ENCODE measurements at regions not wholly inside any gene's neighbourhood (a gene's known extent, or its start where the extent isn't known, plus 50 kb on each side); places are given as distances from the start of the nearest gene placed in this dataset.

- no peaks in the 10 kb centered on the region for H3K9me3 Mint-ChIP-seq (ENCODE audit: low read depth)
- peaks cover 30% of the 10 kb centered on the region for H3K4me1 Mint-ChIP-seq (ENCODE audit: low read depth)
- DNase-seq (ENCODE audit: low spot score): no peak
- no peaks in the 10 kb centered on the region for H3K27me3 Mint-ChIP-seq (ENCODE audit: low read depth)
- H3K27ac Mint-ChIP-seq (ENCODE audit: unreplicated experiment): peak overlapping the region; percentile 45
- no peak overlapping the region for H3K4me3 Mint-ChIP-seq (ENCODE audit: unreplicated experiment)
- no peaks in the 10 kb centered on the region for H3K36me3 Mint-ChIP-seq (ENCODE audit: low read depth)
- TF ChIP-seq, protein P1, sequence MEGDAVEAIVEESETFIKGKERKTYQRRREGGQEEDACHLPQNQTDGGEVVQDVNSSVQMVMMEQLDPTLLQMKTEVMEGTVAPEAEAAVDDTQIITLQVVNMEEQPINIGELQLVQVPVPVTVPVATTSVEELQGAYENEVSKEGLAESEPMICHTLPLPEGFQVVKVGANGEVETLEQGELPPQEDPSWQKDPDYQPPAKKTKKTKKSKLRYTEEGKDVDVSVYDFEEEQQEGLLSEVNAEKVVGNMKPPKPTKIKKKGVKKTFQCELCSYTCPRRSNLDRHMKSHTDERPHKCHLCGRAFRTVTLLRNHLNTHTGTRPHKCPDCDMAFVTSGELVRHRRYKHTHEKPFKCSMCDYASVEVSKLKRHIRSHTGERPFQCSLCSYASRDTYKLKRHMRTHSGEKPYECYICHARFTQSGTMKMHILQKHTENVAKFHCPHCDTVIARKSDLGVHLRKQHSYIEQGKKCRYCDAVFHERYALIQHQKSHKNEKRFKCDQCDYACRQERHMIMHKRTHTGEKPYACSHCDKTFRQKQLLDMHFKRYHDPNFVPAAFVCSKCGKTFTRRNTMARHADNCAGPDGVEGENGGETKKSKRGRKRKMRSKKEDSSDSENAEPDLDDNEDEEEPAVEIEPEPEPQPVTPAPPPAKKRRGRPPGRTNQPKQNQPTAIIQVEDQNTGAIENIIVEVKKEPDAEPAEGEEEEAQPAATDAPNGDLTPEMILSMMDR (IDR thresholded peaks at IDR 0.05): no peak
Observed at GRCh38 chr1:218760601-218761570, 412.8 kb upstream of the LYPLAL1 start.

DNA sequence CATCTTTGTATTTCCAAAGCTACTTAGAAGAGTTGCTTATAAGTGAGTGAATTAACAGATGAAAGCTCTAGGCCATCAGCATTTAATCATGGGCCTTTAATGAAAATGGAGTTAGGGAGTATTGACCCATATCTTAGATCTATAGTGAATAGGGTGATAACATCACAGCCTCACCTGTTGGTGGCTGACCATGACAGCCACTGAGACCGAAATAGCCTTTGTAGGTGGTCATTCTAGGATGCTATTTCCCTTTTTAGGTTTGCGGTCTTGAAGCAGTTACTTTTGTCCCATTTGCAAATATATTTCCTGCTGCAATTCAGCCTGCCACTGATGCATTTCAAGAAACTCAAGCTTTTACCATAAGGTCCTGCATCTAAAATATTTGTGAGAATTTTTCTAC is 410.1 kb upstream of the LYPLAL1 start:
- no peak for DNase-seq (ENCODE audit: low spot score)
- H3K4me1 Mint-ChIP-seq (ENCODE audit: low read depth): peaks cover 22% of the 10 kb centered on the region
- H3K36me3 Mint-ChIP-seq (ENCODE audit: low read depth): no peaks in the 10 kb centered on the region
- no peak overlapping the region for H3K4me3 Mint-ChIP-seq (ENCODE audit: unreplicated experiment)
- TF ChIP-seq, protein P1 (IDR thresholded peaks at IDR 0.05): no peak
- no peak overlapping the region for H3K27ac Mint-ChIP-seq (ENCODE audit: unreplicated experiment)
- H3K9me3 Mint-ChIP-seq (ENCODE audit: low read depth): no peaks in the 10 kb centered on the region
- H3K27me3 Mint-ChIP-seq (ENCODE audit: low read depth): no peaks in the 10 kb centered on the region

GRCh38 chr1:218765753-218766152 is 407.9 kb upstream of the LYPLAL1 start:
- no peak overlapping the region for H3K4me3 Mint-ChIP-seq (ENCODE audit: unreplicated experiment)
- H3K27ac Mint-ChIP-seq (ENCODE audit: unreplicated experiment): no peak overlapping the region
- TF ChIP-seq, protein P1 (IDR thresholded peaks at IDR 0.05): no peak
- H3K4me1 Mint-ChIP-seq (ENCODE audit: low read depth): peaks cover 9% of the 10 kb centered on the region
- no peaks in the 10 kb centered on the region for H3K36me3 Mint-ChIP-seq (ENCODE audit: low read depth)
- DNase-seq (ENCODE audit: low spot score): no peak
- H3K27me3 Mint-ChIP-seq (ENCODE audit: low read depth): no peaks in the 10 kb centered on the region
- no peaks in the 10 kb centered on the region for H3K9me3 Mint-ChIP-seq (ENCODE audit: low read depth)

DNA sequence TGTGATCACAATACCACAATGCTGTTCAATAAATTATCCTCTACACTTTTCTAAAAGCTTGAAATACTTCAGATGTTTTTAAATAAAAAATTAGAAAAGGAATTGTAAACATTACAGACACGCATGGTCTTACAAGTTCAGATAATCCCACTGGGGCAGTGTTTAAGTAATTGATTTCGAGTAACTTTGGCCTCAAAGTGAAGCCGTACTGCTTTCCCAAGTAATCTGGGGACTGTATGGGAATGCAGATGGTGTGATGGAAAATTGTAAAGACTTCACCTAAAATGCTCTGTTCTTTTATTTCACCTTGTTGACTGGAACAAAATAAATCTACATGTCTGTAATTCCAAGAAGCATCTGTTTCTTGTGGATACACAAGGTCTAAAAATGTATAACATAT is 401.7 kb upstream of the LYPLAL1 start:
- H3K4me1 Mint-ChIP-seq (ENCODE audit: low read depth): no peaks in the 10 kb centered on the region
- no peak overlapping the region for H3K27ac Mint-ChIP-seq (ENCODE audit: unreplicated experiment)
- H3K27me3 Mint-ChIP-seq (ENCODE audit: low read depth): no peaks in the 10 kb centered on the region
- no peak for DNase-seq (ENCODE audit: low spot score)
- no peaks in the 10 kb centered on the region for H3K36me3 Mint-ChIP-seq (ENCODE audit: low read depth)
- no peak overlapping the region for H3K4me3 Mint-ChIP-seq (ENCODE audit: unreplicated experiment)
- TF ChIP-seq, protein P1 (IDR thresholded peaks at IDR 0.05): no peak
- peaks cover 3% of the 10 kb centered on the region for H3K9me3 Mint-ChIP-seq (ENCODE audit: low read depth)

- TF ChIP-seq, protein P1 (IDR thresholded peaks at IDR 0.05): no peak
- no peak for DNase-seq (ENCODE audit: low spot score)
- H3K4me1 Mint-ChIP-seq (ENCODE audit: low read depth): no peaks in the 10 kb centered on the region
- no peaks in the 10 kb centered on the region for H3K36me3 Mint-ChIP-seq (ENCODE audit: low read depth)
- H3K9me3 Mint-ChIP-seq (ENCODE audit: low read depth): peaks cover 3% of the 10 kb centered on the region
- H3K27ac Mint-ChIP-seq (ENCODE audit: unreplicated experiment): no peak overlapping the region
- H3K4me3 Mint-ChIP-seq (ENCODE audit: unreplicated experiment): no peak overlapping the region
- H3K27me3 Mint-ChIP-seq (ENCODE audit: low read depth): no peaks in the 10 kb centered on the region
Observed at GRCh38 chr1:218772575-218772974, 401.1 kb upstream of the LYPLAL1 start.

Measured in chondrocyte (in vitro differentiated cells).